ENCODE measurements at regions not wholly inside any gene's neighbourhood (a gene's known extent, or its start where the extent isn't known, plus 50 kb on each side); places are given as distances from the start of the nearest gene placed in this dataset.

GRCh38 chr12:113764661-113765060 is 201.5 kb downstream of the RBM19 start:
- TF ChIP-seq POLR2A (IDR thresholded peaks at IDR 0.05): no peak
- TF ChIP-seq CTCF (IDR thresholded peaks at IDR 0.05): no peak
